PC-9 (cell line): ENCODE measurements at regions not wholly inside any gene's neighbourhood (a gene's known extent, or its start where the extent isn't known, plus 50 kb on each side); places are given as distances from the start of the nearest gene placed in this dataset.

Experiments used
- EZH2 ChIP-seq: fragments of 200-600 bp; sonication (generic); IDR thresholded peaks from 2 replicates; pipeline ENCODE4 v1.8.0; 2017; ENCODE audit warnings: antibody characterized with exemption, low read depth
- TF ChIP-seq, protein P1 (sequence below): fragments of 200-600 bp; sonication (generic); conservative IDR thresholded peaks from 2 replicates; pipeline ENCODE4 v1.6.1; 2017; ENCODE audit warnings: mixed run types, antibody characterized with exemption, mild to moderate bottlenecking, moderate library complexity

GRCh38 chr1:5651473-5651872 lies 340.8 kb downstream of the NPHP4 start:
- TF ChIP-seq, protein P1, sequence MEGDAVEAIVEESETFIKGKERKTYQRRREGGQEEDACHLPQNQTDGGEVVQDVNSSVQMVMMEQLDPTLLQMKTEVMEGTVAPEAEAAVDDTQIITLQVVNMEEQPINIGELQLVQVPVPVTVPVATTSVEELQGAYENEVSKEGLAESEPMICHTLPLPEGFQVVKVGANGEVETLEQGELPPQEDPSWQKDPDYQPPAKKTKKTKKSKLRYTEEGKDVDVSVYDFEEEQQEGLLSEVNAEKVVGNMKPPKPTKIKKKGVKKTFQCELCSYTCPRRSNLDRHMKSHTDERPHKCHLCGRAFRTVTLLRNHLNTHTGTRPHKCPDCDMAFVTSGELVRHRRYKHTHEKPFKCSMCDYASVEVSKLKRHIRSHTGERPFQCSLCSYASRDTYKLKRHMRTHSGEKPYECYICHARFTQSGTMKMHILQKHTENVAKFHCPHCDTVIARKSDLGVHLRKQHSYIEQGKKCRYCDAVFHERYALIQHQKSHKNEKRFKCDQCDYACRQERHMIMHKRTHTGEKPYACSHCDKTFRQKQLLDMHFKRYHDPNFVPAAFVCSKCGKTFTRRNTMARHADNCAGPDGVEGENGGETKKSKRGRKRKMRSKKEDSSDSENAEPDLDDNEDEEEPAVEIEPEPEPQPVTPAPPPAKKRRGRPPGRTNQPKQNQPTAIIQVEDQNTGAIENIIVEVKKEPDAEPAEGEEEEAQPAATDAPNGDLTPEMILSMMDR: no peak
- no peak for TF ChIP-seq EZH2
